Fibroblast of lung (primary cell): ENCODE measurements at regions not wholly inside any gene's neighbourhood (a gene's known extent, or its start where the extent isn't known, plus 50 kb on each side); places are given as distances from the start of the nearest gene placed in this dataset.

Source experiments
- DNase-seq, 2 donors: peaks; one replicate each; pipeline versions ENCODE4 v3.0.0 to v3.0.0-alpha.2; 2010; ENCODE audit warnings: low read depth in 2 of 2
- H2AFZ ChIP-seq: 2 replicates; pipeline ENCODE4 v1.5.1; 2012; ENCODE audit warnings: low read length, control low read depth, inconsistent platforms
- H3K27ac ChIP-seq: 2 replicates; pipeline ENCODE4 v1.5.1; 2011; ENCODE audit warnings: low read length, control low read depth; ENCODE audit not compliant: insufficient read depth
- H3K27me3 ChIP-seq: 2 replicates; pipeline ENCODE4 v1.5.1; 2011; ENCODE audit warnings: mild to moderate bottlenecking, low read length; ENCODE audit not compliant: control insufficient read depth, insufficient read depth
- H3K36me3 ChIP-seq: 2 replicates; pipeline ENCODE4 v1.5.1; 2011; ENCODE audit warnings: low read length; ENCODE audit not compliant: control insufficient read depth, insufficient read depth
- H3K4me1 ChIP-seq: 2 replicates; pipeline ENCODE4 v1.5.1; 2011; ENCODE audit warnings: low read length; ENCODE audit not compliant: control insufficient read depth, insufficient read depth; ENCODE audit errors: extremely low read depth
- H3K4me2 ChIP-seq: 2 replicates; pipeline ENCODE4 v1.5.1; 2011; ENCODE audit warnings: low read length, control low read depth; ENCODE audit not compliant: insufficient read depth; ENCODE audit errors: extremely low read depth
- H3K4me3 ChIP-seq, 4 experiments: fragments of 200-600 bp in 1 of 4; sonication (generic) in 1 of 4; replicated peaks in 1 of 4; 2 replicates each; pipeline ENCODE4 v1.5.1; 2011 to 2016; ENCODE audit warnings: low read length in 4 of 4, low read depth in 3 of 4, mild to moderate bottlenecking in 3 of 4, control low read depth in 2 of 4, inconsistent platforms in 1 of 4, mixed read lengths in 1 of 4; ENCODE audit not compliant: insufficient read depth in 1 of 4; ENCODE audit errors: control extremely low read depth in 1 of 4
- H3K79me2 ChIP-seq: 2 replicates; pipeline ENCODE4 v1.5.1; 2012; ENCODE audit warnings: mild to moderate bottlenecking, low read length, inconsistent platforms; ENCODE audit not compliant: control insufficient read depth, insufficient read depth
- H3K9ac ChIP-seq: 2 replicates; pipeline ENCODE4 v1.5.1; 2011; ENCODE audit warnings: mild to moderate bottlenecking, low read length, control low read depth; ENCODE audit not compliant: insufficient read depth
- H3K9me3 ChIP-seq: 2 replicates; pipeline ENCODE4 v1.5.1; 2012; ENCODE audit warnings: low read depth, low read length; ENCODE audit not compliant: control insufficient read depth, insufficient read depth
- H4K20me1 ChIP-seq: 2 replicates; pipeline ENCODE4 v1.5.1; 2011; ENCODE audit warnings: low read length; ENCODE audit not compliant: control insufficient read depth, insufficient read depth; ENCODE audit errors: extremely low read depth
- CTCF ChIP-seq, 2 donors: IDR thresholded peaks in 1 of 2; conservative IDR thresholded peaks in 1 of 2; 1 replicate in 1 of 2; 2 replicates in 1 of 2; pipeline ENCODE4 v1.5.1; 2011 to 2012; ENCODE audit warnings: low read length in 2 of 2, control low read depth in 1 of 2, inconsistent platforms in 1 of 2, low read depth in 1 of 2, mild to moderate bottlenecking in 1 of 2
- EZH2 ChIP-seq: IDR thresholded peaks from 2 replicates; pipeline ENCODE4 v1.5.1; 2012; ENCODE audit warnings: low read length, control low read depth, mild to moderate bottlenecking; ENCODE audit errors: missing control alignments

- no peak overlapping the region for H3K27ac ChIP-seq
- no peak overlapping the region for H3K4me2 ChIP-seq
- H3K27me3 ChIP-seq = no peaks in the 10 kb centered on the region
- no peak overlapping the region for H3K9ac ChIP-seq
- H4K20me1 ChIP-seq = no peaks in the 10 kb centered on the region
- H3K36me3 ChIP-seq = no peaks in the 10 kb centered on the region
- no peaks in the 10 kb centered on the region for H3K4me1 ChIP-seq
- H2AFZ ChIP-seq = no peak overlapping the region
- TF ChIP-seq EZH2 = no peak
- TF ChIP-seq CTCF (conservative IDR thresholded peaks at IDR 0.05 in 1 of 2, IDR thresholded peaks at IDR 0.05 in 1 of 2; ENCODE audit: low read depth in 1 of 2, low read length in 2 of 2) = no peak
- DNase-seq = no peak
- no peaks in the 10 kb centered on the region for H3K79me2 ChIP-seq
- no peaks in the 10 kb centered on the region for H3K9me3 ChIP-seq
- no peak overlapping the region for H3K4me3 ChIP-seq
Measured at GRCh38 chr10:128298587-128298986, 172.4 kb upstream of the MKI67 start.

GRCh38 chr10:128300290-128300824, 174.1 kb upstream of the MKI67 start:
- no peaks in the 10 kb centered on the region for H3K27me3 ChIP-seq
- no peaks in the 10 kb centered on the region for H3K79me2 ChIP-seq
- no peak overlapping the region for H3K4me2 ChIP-seq
- H3K27ac ChIP-seq = no peak overlapping the region
- TF ChIP-seq CTCF (conservative IDR thresholded peaks at IDR 0.05 in 1 of 2, IDR thresholded peaks at IDR 0.05 in 1 of 2; ENCODE audit: low read depth in 1 of 2, low read length in 2 of 2) = no peak
- no peak for TF ChIP-seq EZH2
- H3K36me3 ChIP-seq = no peaks in the 10 kb centered on the region
- H3K4me3 ChIP-seq = no peak overlapping the region
- no peaks in the 10 kb centered on the region for H3K4me1 ChIP-seq
- H4K20me1 ChIP-seq = no peaks in the 10 kb centered on the region
- H3K9me3 ChIP-seq = no peaks in the 10 kb centered on the region
- H2AFZ ChIP-seq = no peak overlapping the region
- H3K9ac ChIP-seq = no peak overlapping the region
- no peak for DNase-seq

DNA sequence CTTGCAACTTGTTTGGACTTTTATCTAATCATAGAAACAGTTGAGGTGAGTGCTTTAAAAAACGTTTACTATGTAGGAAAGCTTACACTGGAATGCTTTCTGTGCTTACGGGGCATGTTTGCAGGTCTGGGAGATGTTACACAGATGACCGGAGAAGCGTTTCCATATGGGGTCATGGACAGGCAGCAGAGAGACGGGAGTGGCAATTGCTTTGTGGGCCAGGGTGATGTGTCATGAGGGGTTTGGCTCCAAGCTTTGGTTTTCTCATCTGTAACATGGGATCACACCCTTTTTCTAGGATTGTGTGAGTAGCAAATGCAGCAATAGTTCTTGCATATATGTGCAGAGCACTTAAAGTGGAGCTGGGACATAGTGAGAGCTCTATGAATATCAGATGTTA, 174.8 kb upstream of the MKI67 start:
- TF ChIP-seq EZH2 (no peak), CTCF (conservative IDR thresholded peaks at IDR 0.05 in 1 of 2, IDR thresholded peaks at IDR 0.05 in 1 of 2; ENCODE audit: low read depth in 1 of 2, low read length in 2 of 2) (no peak)

More for the DNA sequence above, 174.8 kb upstream of the MKI67 start:
- no peaks in the 10 kb centered on the region for H3K9me3 ChIP-seq
- H3K36me3 ChIP-seq = no peaks in the 10 kb centered on the region
- no peaks in the 10 kb centered on the region for H3K27me3 ChIP-seq
- no peaks in the 10 kb centered on the region for H3K79me2 ChIP-seq
- DNase-seq = no peak
- H3K4me3 ChIP-seq = no peak overlapping the region
- no peak overlapping the region for H3K27ac ChIP-seq
- H3K9ac ChIP-seq = no peak overlapping the region
- no peak overlapping the region for H3K4me2 ChIP-seq
- H2AFZ ChIP-seq = no peak overlapping the region
- no peaks in the 10 kb centered on the region for H3K4me1 ChIP-seq
- no peaks in the 10 kb centered on the region for H4K20me1 ChIP-seq
